ENCODE measurements at regions not wholly inside any gene's neighbourhood (a gene's known extent, or its start where the extent isn't known, plus 50 kb on each side); places are given as distances from the start of the nearest gene placed in this dataset.
"Not testable (repeated sequence)": the region's sequence is repeated elsewhere in the genome, so short reads cannot be mapped to it uniquely, and the experiment has no call there.

DNA sequence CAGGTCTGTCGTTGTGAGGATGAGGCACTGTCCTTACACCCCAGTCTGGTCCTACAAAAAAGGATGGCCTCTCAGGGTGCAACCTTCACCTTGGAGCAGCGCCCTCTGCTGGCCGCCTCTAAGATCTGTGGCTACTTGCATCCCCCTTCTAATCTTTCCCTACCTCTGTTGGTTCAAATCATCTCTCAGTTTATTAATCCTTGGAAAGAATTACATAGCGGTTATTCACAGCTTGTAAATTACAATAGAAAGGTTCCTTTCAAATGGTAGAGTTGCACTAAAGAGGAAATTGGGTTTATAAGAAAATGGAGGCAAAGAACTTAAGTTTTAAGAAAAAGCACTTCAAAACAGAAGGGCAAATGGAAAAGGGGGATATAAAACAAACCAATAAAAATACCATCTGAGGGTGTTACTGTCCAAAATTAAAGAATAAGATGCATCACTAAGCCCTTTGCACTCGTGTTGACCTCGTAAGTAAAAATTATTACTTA is 102.0 kb upstream of the PLEKHM1 start:
- DNase-seq: peak; percentile 72

DNA sequence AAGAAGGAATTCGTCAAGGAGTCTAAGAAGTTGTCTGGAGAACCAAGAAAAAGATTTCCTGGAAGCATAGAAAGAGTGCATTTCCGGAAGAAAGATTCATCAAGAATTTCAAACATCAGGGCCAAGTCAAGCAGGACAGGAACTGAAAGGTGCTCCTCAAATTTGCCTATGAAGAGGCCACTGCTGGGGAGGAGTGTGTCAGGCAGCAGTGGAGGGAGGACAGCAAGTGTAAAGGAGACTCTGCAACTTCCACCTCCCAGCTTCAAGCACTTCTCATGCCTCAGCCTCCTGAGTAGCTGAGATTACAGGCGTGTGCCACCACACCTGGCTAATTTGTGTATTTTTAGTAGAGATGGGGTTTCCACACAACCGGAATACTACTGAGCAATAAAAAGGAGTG is 105.8 kb upstream of the PLEKHM1 start:
- not testable (repeated sequence) for DNase-seq

DNA sequence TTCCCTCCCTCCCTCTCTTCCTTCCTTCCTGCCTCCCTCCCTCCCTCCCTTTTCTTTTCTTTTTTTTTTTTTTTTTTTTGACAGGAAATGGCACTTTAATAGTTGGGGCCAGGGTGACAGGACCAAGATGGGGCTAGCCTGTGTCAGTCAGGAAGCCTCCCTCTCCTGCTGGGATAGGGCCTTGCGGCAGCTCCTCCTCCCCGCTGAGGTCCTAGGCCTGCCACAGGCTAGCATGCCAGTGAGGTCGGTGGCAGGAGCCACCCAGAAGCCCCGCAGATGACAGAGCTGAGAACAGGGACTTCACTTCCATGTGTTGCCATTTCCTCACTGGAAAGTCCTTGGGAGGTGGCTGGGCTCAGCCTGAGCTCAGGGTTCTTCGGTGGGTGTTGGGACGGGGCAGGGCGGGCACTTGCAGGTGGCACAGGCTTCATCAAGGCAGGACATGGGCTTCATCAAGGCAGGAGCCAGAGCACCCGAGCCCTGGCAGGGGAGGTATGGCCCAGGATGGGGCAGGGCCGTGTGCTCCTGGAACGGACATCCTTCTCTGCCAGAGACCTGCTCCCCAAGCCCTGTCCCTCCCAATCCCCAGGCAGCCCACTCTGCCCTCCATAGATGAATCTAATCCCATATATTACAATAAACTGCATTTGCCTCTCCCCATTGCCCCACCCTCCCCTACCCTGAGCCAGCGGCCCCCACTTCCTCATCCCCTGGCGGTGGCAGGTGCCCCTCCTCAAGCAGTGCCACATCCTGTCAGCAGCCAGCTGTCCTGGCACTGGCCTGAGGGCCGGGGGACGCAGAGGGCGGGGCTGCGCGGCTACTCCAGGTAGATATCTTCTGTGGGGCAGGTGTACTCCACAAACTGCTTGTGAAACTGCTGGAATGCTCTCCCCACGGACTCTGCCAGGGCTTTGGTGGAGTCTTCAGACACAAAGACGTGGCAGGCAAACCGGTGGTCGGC is 109.8 kb upstream of the PLEKHM1 start:
- peak; percentile 44 for DNase-seq

DNA sequence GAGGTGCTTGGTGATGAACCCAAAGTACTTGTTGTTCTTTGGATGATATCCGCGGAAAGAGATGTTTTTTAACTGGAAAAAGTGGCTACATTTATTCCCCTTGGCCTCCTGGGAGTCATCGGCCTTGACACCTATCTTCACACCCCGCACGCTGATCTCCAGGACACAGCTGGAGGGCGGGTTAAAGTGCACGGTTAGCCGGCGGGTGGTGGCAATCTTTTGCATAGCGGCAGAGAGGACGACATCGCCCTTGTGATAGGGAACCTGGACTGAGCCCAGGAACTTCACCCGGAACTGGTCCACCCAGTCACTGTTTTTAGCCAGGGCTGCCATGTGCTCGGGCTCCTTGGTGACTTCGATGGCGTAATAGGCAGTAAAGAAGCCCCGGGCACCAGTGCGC is 110.5 kb upstream of the PLEKHM1 start:
- not testable (repeated sequence) for DNase-seq

DNA sequence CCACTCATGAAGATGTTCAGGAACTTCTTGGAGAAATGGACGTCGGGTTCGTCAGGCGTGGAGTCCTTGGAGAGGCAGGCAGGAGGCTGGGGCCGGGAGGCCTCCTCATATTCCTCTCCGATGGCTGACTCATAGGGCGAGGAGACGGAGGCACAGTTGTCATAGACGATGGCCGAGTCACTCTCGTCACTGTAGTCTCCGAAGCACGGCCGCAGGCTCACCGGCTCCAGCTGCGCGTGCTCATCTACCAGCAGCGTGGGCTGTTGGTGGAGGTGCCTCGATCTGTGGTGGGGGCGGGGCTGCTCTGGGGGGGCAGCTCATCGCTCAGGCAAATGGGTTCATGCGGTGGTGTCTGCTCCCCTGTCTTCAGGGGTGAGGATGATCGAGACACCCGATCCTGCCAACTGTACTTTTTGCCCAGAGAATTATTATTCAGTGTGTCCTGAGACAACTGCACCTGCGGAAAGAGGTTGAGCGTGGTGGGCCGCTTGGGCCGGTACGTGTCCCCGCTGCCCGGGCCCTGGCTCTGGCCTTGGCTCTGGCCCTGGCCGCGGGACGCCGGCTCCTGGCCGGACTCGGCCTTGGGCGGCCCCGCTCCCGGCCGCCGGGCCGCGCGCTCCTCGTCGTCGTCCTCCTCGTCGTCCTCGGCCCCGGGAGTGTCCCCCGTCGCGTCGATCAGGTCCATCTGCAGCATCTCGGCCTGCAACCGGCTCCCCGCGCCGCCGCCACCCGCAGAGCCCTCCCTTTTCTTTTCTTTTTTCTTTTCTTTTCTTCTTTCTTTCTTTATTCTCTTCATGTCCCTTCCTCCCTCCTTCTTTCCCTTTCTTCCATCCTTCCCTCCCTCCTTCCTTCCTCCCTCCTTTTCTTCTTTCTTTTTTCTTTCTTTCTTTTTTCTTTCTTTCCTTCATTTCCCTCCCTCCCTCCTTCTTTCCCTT is 111.4 kb upstream of the PLEKHM1 start:
- DNase-seq: not testable (repeated sequence)

DNA sequence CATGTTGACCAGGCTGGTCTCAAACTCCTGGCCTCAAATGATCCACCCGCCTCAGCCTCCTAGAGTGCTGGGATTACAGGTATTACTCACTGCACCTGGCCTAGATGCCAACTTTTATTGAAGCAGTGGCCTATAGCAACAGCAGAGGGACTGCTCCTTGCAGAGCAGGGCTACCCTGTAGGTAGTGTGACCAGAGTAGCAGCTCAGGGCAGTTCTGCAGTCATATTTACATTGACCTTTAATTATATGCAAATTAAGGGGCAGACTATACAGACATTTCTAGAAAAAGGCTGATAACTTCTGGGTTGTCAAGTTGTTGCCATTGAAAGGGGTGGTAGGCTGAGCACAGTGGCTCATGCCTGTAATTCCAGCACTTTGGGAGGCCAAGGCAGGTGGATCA is 115.2 kb upstream of the PLEKHM1 start:
- not testable (repeated sequence) for DNase-seq

DNA sequence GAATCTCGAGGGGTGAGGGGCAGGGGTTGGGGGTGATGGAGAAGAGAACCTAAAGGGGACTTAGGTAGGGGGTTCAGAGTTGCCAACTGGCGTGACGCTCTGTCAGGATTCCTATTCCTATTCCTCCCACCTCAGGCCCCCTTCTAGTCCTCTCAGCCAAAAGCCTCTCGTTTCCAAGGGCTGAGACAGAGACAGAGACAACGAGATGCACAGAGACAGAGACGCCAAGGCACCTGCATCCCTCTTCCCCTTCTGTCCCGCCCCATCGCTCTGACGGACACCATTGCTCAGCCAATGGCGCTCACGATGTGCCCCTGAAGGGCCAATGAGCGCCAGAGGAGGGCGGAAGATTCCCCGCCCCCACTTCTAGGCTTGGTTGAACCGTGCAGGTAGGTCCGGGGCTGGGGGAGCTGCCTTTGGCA is 129.5 kb upstream of the PLEKHM1 start:
- DNase-seq: peak; percentile 85

DNA sequence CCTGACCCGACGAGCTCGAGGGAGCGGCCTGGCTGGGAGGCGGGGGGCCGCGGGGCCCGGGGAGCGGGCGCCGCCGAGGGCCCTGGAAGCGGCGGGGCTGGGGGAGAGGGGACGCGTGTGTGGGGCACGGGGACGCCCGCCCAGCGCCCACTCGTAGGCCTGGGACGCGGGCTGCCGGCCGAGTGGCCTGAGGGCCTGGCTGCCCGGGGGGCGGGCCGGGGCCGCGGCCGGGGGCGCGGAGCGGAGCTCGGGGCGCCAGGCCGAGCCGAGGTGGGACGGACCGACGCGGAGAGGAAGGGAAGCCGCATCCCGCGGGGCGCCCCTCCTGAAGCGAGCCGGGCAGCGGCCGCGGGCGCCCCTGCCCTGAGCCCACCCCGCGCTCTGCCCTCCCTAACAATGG is 129.9 kb upstream of the PLEKHM1 start:
- DNase-seq: not testable (repeated sequence)

DNA sequence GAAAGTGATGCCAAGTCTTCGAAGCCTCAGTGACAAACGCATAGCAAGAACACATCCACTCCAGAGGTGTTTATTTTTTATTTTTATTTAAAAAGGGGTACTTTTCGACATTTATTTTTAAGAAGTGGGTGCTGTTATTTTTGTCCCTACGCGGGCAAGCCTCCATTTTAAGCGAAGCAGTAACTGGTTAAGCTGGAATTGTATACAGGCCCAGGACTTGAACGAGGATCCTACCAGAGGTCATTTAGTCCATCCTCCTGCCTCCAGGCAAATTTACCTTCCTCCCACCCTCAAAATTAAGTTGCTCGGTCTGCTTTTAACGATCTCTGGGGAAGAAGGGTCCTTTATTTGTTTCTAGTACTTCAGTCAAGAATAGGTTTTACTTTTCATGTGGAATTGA is 130.6 kb upstream of the PLEKHM1 start:
- DNase-seq: peak; percentile 5

DNA sequence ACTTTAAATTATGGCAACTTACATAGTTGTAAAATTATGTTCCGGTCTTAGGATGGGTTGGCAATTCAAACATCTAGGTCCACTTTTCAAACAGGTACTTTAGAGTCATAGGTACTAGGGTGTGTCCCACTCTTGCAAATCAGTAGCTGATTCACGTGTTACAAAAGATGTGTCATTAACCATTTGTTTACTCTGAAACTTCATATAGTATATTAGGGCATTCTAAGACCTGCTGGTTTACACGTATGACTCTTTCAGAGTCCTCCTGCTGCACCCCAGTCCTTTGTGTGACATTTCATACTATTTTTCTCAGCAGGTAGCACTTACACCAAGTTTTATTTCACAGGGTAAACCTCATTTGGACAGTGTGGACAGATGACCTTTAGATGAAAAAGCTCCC is 131.8 kb upstream of the PLEKHM1 start:
- DNase-seq: not testable (repeated sequence)

DNA sequence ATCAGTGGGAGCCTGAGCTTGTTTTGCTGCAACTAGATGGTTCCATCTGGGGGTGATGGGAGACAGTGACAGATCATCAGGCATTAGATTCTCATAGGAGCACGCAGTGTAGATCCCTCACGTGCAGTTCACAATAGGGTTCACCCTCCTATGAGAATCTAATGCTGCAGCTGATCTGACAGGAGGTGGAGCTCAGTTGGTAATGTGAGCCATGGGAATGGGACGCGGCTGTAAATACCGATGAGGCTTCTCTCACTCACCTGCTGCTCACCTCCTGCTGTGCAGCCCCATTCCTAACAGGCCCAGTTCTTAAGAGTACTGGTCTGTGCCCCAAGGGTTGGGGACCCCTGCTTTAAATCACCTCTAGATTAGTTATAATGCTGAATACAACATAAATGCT is 137.5 kb upstream of the PLEKHM1 start:
- no peak for DNase-seq

DNA sequence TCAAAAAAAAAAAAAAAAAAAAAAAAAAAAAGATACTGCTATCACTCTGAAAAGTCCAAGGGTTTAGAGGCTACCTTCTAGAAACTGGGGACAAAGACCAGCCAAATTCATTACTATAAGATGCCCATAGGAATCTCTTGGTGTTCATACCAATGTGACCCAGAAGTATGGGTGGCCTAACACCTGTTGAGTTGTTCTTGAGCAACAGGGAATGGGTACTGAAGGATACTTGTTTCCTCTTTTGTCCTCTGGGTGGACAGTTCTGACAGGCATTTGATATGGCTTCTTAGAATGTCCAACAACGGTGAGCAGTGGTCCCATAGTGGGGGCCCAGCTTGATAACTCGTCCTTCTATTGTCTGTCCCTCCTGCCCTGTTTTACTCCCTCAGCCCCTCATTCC is 141.4 kb upstream of the PLEKHM1 start:
- no peak for DNase-seq

DNA sequence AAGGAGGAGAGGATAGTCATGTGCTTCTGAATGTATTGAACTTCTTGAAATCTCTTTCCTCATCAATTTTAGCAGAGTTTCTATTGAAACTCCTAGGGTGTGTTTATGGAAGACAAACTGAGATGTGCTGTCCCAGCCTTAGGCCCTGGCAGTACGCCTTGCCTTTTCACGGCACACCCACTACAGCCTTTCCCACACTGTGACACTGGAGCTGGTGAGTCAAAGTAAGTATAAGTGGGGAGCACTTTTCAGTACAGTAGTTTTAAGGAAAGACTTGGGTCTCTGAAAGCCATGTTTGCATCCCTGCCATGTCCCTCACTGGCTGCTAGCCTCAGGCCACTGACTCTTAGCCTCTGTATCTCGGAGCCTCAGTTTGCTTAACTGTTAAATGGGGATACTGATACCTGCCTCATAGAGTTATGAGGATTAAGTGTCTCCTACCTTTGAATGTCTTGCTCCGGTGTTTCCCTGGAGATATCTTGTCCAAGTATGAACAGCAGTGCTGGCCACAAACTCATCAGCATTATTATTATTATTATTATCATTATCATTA is 144.7 kb upstream of the CRHR1 start:
- DNase-seq: no peak

DNA sequence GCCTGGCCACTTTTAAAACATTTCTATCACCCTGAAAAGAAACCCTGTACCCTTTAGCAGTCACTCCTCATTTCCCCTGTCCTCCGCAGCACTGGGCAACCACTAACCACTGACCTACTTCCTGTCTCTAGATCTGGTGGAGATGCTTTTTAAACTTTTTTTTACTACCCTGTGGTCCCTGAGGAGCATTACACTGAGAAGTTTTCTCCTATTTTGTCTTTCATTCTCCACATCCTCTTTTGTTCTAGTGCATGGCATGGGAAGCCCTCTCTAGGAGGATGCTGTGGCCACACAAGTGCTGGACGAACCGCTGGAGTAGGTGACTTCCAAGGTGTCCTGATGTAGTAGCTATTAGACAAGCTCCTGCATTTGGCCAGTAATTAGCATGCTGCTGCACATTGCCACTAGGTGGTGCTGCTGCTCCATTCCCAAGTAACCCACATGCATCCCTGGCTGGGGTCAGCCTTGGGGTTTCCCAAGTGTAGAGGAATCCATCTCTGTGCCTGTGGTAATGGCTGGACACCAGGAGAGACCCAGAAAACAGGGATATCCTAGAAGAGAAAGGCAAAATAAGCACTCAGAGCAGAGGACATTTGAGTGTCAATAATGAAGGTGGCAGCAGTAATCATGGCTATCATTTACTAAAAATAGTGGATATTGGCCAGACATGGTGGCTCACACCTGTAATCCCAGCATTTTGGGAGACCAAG is 143.8 kb upstream of the CRHR1 start:
- peak; percentile 74 for DNase-seq

DNA sequence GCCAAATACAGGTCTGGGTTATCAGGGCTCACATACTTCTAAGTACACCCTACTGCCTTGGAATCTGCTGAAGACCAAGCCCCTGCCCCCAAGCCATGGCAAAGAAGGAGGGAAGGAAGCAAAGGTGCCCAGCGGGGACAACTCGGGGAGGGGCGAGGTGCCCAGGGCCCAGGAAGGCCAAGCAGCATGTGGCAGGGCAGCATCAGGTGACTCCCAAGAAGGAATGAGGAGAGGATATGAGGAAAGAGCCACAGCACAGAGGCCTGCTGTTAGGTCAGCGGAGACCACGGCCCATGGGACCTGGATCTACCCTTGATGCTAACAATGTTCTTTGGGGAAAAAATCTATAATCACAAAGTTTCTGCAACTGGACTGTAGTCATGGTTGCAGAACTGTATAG is 142.6 kb upstream of the CRHR1 start:
- DNase-seq: no peak

DNA sequence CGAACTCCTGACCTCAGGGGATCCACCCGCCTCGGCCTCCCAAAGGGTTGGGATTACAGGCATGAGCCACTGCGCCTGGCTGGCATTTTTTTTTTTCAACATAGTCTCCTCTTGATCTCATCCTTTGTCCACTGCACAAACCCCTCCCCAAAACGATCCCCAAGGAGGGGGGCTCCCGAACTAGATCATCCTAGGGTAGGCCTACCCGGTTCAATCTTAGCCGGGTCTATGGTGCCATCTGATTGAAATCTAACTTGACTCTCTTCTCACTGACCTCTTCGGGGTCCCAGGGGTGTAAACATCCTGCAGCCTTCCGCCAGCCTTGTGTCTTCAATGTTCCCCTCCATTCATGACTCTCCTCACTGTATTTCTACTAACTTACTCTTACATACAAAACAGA is 140.5 kb upstream of the CRHR1 start:
- DNase-seq: no peak

DNA sequence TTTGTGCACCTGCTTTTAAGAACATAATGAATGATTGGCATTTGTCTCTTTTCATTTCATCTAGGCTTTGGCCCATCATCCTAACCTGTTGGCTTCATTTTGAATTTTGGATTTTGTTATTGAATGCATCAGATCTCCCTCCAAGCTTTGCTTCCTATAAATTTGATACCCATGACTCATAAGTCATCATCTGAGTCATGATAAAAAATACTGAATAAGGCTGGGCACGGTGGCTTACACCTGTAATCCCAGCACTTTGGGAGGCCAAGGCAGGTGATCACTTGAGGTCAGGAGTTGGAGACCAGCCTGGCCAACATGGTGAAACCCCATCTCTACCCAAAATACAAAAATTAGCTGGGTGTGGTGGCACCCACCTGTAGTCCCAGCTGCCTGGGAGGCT is 139.5 kb upstream of the CRHR1 start:
- not testable (repeated sequence) for DNase-seq

DNA sequence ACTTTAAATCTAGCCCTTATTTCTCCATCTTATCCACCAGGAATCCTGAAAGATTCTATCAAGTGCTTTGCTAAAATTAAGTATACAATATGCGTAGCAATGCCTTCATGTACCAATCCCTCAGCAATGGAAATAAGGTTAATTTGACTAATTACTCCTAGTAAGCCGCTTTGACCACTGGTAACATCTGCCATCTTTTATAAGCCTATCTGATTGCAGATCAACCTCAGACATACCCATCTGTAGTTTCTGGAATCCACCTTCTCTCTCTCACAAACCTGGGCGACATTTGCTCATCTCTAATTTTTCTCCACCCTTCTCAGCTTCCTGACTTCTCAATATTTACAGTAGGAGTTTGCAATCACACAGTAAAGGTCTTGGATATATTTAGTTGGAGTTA is 138.8 kb upstream of the CRHR1 start:
- DNase-seq: no peak

DNA sequence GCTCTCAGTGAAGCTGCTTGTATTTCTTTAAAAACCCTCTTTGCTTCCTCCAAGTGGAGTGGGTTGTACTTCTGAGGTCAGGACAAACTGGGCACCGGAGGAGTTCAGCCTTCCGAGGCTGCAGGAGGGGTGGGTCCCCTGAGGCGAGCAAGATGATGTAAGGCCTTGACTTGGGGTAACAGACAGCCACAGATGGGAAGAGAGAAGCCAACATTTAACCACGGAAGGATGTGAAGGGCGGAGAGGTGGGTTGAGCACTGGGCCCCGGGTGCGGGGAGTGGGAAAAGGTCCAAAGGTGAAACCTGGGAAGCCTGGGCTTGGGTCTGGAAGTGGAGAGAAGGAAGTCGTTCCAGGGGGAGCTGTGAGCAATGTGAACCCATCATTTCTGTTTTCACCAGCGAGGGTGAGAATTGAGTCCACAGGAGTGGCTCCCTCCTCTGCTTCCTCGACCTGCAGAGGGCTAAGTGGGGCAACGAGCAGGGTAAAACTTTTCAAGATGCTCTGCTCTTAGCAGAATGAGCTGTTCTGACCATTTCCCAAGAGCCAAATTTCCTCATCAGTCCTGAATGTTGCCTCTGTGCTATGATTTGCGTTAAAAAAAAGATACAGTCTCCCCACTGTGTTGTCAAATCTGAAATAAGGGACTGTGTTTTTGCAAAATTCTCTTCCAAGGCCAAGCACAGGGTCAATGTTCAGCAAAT is 137.7 kb upstream of the CRHR1 start:
- DNase-seq: no peak

DNA sequence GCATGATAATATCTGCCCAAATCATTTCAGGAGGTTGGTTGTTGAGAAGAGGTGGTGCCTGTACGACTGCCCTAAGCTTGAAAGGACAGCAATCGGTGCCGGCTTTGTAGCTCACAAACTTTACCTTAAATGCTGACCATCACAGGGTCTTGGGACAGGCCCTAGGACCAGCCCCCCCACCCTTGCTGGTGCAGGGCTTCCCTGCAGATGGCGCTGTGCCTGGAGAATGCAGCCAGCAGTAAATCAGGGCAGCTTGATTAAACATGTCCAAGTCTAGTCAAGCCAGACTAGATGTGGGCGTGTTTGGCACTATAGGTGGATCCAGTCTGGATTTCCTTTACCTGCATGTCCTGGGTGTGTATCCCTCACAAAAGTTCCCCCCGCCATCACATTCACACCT is 135.5 kb upstream of the CRHR1 start:
- DNase-seq: no peak

DNA sequence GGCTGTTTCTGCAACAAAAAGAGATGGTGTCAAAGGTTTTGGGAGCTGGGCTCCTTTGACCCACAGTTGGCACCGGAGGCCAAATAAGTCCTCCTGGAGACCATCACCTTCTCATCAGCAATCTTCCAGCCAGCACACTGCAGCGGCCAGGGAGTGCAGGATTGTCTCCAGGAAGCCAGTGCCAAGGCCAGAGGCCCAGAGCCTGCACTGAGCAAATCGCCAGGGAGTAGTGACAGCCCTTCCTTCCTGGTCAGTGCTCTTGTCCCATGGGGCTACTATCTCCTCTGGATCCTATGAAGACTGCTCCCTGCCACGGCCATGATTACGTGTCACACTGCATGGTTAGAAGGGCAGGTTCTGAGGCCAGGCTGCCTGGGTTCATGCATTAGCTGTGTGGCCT is 134.3 kb upstream of the CRHR1 start:
- no peak for DNase-seq

DNA sequence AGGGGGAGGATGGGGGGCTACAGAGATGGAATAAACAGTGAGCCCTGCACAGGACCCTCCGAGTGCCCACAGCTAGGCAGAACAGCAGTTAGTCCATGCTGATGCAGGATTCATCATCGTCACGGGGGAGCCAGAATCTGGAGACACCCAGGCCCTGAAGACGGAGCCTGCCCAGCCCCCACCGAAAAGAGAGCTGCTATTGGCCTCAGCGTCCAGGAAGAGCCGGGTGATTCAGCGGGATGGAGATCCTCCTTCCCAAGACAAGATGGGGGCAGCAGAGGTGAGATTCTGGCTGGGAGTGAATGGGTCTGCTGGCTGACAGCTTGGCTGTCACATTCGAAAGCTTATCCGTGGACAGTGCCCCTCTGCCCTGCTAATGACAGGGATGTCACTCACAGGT is 133.6 kb upstream of the CRHR1 start:
- DNase-seq: no peak
